ENCODE measurements at regions not wholly inside any gene's neighbourhood (a gene's known extent, or its start where the extent isn't known, plus 50 kb on each side); places are given as distances from the start of the nearest gene placed in this dataset.

GRCh38 chr5:8241558-8241957, 372.6 kb downstream of the MTRR start:
- ChIA-PET POLR2A (no interaction called here), CTCF (no interaction called here)
- TF ChIP-seq, protein P1, sequence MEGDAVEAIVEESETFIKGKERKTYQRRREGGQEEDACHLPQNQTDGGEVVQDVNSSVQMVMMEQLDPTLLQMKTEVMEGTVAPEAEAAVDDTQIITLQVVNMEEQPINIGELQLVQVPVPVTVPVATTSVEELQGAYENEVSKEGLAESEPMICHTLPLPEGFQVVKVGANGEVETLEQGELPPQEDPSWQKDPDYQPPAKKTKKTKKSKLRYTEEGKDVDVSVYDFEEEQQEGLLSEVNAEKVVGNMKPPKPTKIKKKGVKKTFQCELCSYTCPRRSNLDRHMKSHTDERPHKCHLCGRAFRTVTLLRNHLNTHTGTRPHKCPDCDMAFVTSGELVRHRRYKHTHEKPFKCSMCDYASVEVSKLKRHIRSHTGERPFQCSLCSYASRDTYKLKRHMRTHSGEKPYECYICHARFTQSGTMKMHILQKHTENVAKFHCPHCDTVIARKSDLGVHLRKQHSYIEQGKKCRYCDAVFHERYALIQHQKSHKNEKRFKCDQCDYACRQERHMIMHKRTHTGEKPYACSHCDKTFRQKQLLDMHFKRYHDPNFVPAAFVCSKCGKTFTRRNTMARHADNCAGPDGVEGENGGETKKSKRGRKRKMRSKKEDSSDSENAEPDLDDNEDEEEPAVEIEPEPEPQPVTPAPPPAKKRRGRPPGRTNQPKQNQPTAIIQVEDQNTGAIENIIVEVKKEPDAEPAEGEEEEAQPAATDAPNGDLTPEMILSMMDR (IDR thresholded peaks at IDR 0.05) = no peak
- H2AFZ ChIP-seq (ENCODE audit: low read depth) = no peak overlapping the region
- WGBS (ENCODE audit: low lambda C conversion rate) = 10% methylated on average over 3 of the region's 3 CpGs
- H3K27ac ChIP-seq (ENCODE audit: low read depth in 2 of 2, low read length in 1 of 2) = no peak overlapping the region
- H3K79me2 ChIP-seq (ENCODE audit: insufficient read depth) = no peaks in the 10 kb centered on the region
- no peaks in the 10 kb centered on the region for H3K36me3 ChIP-seq (replicated peaks in 1 of 2; ENCODE audit: control insufficient read depth in 1 of 2, insufficient read depth in 2 of 2, low read length in 1 of 2)
- H3K4me2 ChIP-seq = no peak overlapping the region
- H3K27me3 ChIP-seq (ENCODE audit: insufficient read depth) = no peaks in the 10 kb centered on the region; the same call in 1 of the 2 replicates
- H3F3A ChIP-seq (replicated peaks; ENCODE audit: insufficient read depth) = no peaks in the 10 kb centered on the region
- no peaks in the 10 kb centered on the region for H3K9me2 ChIP-seq
- H3K9me3 ChIP-seq = no peaks in the 10 kb centered on the region
- H3K9ac ChIP-seq = no peak overlapping the region
- DNase-seq = no peak
- H4K20me1 ChIP-seq (ENCODE audit: insufficient read depth) = no peaks in the 10 kb centered on the region
- no peaks in the 10 kb centered on the region for H3K4me1 ChIP-seq (ENCODE audit: control insufficient read depth in 1 of 2, insufficient read depth in 2 of 2, low read depth in 1 of 2, low read length in 1 of 2)
- H3K4me3 ChIP-seq (ENCODE audit: low read depth in 2 of 2, low read length in 1 of 2) = no peak overlapping the region

DNA sequence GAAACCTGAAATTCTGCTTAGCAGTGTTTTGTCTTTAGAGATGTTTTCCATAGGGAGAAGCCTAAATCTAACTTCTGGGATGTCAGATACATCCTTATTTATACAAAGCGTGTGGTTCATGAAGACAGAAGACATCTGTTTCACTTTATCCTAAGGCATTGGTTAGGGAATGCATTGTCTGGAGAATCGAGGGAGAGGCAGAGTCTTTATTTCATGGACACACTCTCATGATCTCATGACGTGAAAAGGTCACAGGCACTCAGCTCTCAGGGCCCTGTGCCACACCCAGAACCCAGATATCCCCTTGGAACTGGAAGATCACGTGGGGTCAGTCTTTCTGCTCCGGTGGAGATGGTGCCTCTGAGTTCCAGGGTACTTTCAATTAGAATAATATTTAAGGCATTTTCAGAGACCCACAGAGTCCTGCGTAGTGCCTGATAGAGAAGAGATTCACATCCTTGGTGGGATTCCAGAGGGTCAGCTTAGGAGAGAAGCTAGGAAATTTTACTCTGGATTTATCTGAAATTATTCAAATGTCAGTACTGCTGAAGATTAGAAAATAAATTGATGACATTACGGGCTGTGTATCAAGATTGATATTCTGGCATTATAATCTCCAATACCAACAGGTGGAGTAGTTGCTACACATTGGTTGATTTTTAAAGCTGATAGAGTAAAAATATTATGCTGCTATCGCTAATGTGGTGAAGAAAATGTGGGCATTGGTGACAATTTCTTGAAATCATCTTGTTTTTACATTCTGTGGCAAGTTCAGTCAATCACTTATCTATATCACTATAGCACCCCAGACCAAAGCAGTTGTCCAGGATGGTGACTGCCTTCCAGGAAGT, 378.3 kb downstream of the MTRR start:
- CTCF ChIA-PET = interaction anchor here (1.4 kb wide), 1 partner anchor 320 kb away, joined by 3 read pairs; no protein-coding TSS in a partner anchor
- no peak for DNase-seq

More for the DNA sequence above, 378.3 kb downstream of the MTRR start:
- H3K9me2 ChIP-seq = no peaks in the 10 kb centered on the region
- H3K9ac ChIP-seq = no peak overlapping the region
- H3K36me3 ChIP-seq (replicated peaks in 1 of 2; ENCODE audit: control insufficient read depth in 1 of 2, insufficient read depth in 2 of 2, low read length in 1 of 2) = no peaks in the 10 kb centered on the region
- H3K27me3 ChIP-seq (ENCODE audit: insufficient read depth) = no peaks in the 10 kb centered on the region; the same call in 1 of the 2 replicates
- no peak overlapping the region for H2AFZ ChIP-seq (ENCODE audit: low read depth)
- no peak for TF ChIP-seq POLR2AphosphoS5 (IDR thresholded peaks at IDR 0.05; ENCODE audit: low read depth, low read length)
- 0 out of 2 replicates have a peak, but pooled peaks have one; percentile 11 for TF ChIP-seq SMC3 (IDR thresholded peaks at IDR 0.05; ENCODE audit: low read depth, low read length)
- TF ChIP-seq, protein P2, sequence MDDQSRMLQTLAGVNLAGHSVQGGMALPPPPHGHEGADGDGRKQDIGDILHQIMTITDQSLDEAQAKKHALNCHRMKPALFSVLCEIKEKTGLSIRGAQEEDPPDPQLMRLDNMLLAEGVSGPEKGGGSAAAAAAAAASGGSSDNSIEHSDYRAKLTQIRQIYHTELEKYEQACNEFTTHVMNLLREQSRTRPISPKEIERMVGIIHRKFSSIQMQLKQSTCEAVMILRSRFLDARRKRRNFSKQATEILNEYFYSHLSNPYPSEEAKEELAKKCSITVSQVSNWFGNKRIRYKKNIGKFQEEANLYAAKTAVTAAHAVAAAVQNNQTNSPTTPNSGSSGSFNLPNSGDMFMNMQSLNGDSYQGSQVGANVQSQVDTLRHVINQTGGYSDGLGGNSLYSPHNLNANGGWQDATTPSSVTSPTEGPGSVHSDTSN (IDR thresholded peaks at IDR 0.05) = no peak
- TF ChIP-seq, protein P1 (IDR thresholded peaks at IDR 0.05) = peak; percentile 34; the same call in 1 of the 2 replicates
- TF ChIP-seq RCOR1 (IDR thresholded peaks at IDR 0.05; ENCODE audit: low read length) = no peak
- TF ChIP-seq ZBTB33 (IDR thresholded peaks at IDR 0.05; ENCODE audit: borderline replicate concordance, low read depth) = no peak
- peak; percentile 31; the same call in 1 of the 2 replicates for TF ChIP-seq RAD21 (IDR thresholded peaks at IDR 0.05; ENCODE audit: low read length)
- TF ChIP-seq, protein P3, sequence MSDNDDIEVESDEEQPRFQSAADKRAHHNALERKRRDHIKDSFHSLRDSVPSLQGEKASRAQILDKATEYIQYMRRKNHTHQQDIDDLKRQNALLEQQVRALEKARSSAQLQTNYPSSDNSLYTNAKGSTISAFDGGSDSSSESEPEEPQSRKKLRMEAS (IDR thresholded peaks at IDR 0.05; ENCODE audit: low read depth) = no peak
- TF ChIP-seq NRF1 (IDR thresholded peaks at IDR 0.05; ENCODE audit: low read depth, low read length) = no peak
- WGBS (ENCODE audit: low lambda C conversion rate) = 6% methylated on average over 7 of the region's 8 CpGs
- no peaks in the 10 kb centered on the region for H3K9me3 ChIP-seq
- H3K4me1 ChIP-seq (ENCODE audit: control insufficient read depth in 1 of 2, insufficient read depth in 2 of 2, low read depth in 1 of 2, low read length in 1 of 2) = no peaks in the 10 kb centered on the region
- H3F3A ChIP-seq (replicated peaks; ENCODE audit: insufficient read depth) = no peaks in the 10 kb centered on the region
- H3K4me2 ChIP-seq = no peak overlapping the region
- H4K20me1 ChIP-seq (ENCODE audit: insufficient read depth) = no peaks in the 10 kb centered on the region
- H3K4me3 ChIP-seq (ENCODE audit: low read depth in 2 of 2, low read length in 1 of 2) = no peak overlapping the region
- H3K27ac ChIP-seq (ENCODE audit: low read depth in 2 of 2, low read length in 1 of 2) = no peak overlapping the region
- H3K79me2 ChIP-seq (ENCODE audit: insufficient read depth) = no peaks in the 10 kb centered on the region
- POLR2A ChIA-PET = no interaction called here

Measured in SK-N-SH (cell line).